ENCODE measurements at regions not wholly inside any gene's neighbourhood (a gene's known extent, or its start where the extent isn't known, plus 50 kb on each side); places are given as distances from the start of the nearest gene placed in this dataset.

DNA sequence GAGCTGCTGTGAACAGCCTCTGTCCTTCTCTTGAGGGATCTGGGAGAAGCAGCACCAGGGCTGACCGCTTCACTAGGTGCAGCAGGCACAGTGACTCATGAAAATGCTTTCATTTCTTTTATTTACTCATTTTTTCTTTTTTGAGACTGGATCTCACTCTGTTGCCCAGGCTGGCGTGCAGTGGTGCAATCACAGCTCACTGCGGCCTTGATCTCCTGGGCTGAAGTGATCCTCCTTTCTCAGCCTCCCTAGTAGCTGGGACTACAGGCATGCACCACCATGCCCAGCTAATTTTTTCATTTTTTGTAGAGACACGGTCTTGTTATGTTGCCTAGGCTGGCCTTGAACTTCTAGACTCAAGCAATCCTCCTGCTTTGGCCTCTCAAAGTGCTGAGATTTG lies 216.8 kb upstream of the EEF2KMT start:
- no peak for TF ChIP-seq EZH2 (IDR thresholded peaks at IDR 0.05; ENCODE audit: low read length)
- TF ChIP-seq, protein P1, sequence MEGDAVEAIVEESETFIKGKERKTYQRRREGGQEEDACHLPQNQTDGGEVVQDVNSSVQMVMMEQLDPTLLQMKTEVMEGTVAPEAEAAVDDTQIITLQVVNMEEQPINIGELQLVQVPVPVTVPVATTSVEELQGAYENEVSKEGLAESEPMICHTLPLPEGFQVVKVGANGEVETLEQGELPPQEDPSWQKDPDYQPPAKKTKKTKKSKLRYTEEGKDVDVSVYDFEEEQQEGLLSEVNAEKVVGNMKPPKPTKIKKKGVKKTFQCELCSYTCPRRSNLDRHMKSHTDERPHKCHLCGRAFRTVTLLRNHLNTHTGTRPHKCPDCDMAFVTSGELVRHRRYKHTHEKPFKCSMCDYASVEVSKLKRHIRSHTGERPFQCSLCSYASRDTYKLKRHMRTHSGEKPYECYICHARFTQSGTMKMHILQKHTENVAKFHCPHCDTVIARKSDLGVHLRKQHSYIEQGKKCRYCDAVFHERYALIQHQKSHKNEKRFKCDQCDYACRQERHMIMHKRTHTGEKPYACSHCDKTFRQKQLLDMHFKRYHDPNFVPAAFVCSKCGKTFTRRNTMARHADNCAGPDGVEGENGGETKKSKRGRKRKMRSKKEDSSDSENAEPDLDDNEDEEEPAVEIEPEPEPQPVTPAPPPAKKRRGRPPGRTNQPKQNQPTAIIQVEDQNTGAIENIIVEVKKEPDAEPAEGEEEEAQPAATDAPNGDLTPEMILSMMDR (optimal IDR thresholded peaks at IDR 0.05 in 1 of 3, IDR thresholded peaks at IDR 0.05 in 1 of 3, conservative IDR thresholded peaks at IDR 0.05 in 1 of 3; ENCODE audit: extremely low read depth in 1 of 3, insufficient read depth in 2 of 3, low read length in 3 of 3), result no peak

Data from keratinocyte (primary cell).